ENCODE measurements at regions not wholly inside any gene's neighbourhood (a gene's known extent, or its start where the extent isn't known, plus 50 kb on each side); places are given as distances from the start of the nearest gene placed in this dataset.

DNA sequence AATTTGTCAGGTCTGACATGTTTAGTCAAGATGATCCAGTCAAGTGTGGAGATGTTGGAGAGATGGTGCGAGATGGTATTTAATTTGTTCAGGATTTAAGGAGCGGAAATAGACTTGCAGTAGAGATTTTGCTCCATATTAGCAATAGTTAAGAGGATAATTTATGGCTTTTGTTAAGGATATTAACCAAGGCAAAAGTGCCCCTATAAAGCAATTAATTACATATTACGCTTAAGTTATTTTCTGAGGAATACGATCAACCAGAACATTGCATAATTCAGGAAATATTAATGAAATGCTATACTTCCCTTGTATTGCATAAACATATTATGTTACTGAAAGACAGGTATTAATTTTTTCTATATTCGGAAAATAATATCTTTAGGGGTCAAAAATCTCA is 83.9 kb downstream of the ZIC1 start:
- TF ChIP-seq POLR2AphosphoS5 (IDR thresholded peaks at IDR 0.05; ENCODE audit: low read depth, low read length) (no peak), POLR2A (IDR thresholded peaks at IDR 0.05; ENCODE audit: low read depth, low read length) (no peak), TAF1 (IDR thresholded peaks at IDR 0.05; ENCODE audit: low read depth, low read length) (no peak), SPI1 (IDR thresholded peaks at IDR 0.05; ENCODE audit: low read depth, low read length) (no peak), POU2F2 (IDR thresholded peaks at IDR 0.05; ENCODE audit: low read depth, low read length) (no peak), PAX5 (IDR thresholded peaks at IDR 0.05; ENCODE audit: insufficient read depth, low read length, severe bottlenecking) (no peak)

All from GM12891 (cell line).